ENCODE measurements at regions not wholly inside any gene's neighbourhood (a gene's known extent, or its start where the extent isn't known, plus 50 kb on each side); places are given as distances from the start of the nearest gene placed in this dataset.

- Histone ChIP-seq H3K4me3 (replicated peaks; ENCODE audit: insufficient read depth, low read length) (no peak overlapping the region), H3K27ac (replicated peaks) (no peak overlapping the region), H3K27me3 (ENCODE audit: insufficient read depth, poor library complexity, severe bottlenecking) (no peaks in the 10 kb centered on the region)
- no peak for DNase-seq (ENCODE audit: low read depth in 1 of 2, low spot score in 1 of 2)
- TF ChIP-seq, protein P1, sequence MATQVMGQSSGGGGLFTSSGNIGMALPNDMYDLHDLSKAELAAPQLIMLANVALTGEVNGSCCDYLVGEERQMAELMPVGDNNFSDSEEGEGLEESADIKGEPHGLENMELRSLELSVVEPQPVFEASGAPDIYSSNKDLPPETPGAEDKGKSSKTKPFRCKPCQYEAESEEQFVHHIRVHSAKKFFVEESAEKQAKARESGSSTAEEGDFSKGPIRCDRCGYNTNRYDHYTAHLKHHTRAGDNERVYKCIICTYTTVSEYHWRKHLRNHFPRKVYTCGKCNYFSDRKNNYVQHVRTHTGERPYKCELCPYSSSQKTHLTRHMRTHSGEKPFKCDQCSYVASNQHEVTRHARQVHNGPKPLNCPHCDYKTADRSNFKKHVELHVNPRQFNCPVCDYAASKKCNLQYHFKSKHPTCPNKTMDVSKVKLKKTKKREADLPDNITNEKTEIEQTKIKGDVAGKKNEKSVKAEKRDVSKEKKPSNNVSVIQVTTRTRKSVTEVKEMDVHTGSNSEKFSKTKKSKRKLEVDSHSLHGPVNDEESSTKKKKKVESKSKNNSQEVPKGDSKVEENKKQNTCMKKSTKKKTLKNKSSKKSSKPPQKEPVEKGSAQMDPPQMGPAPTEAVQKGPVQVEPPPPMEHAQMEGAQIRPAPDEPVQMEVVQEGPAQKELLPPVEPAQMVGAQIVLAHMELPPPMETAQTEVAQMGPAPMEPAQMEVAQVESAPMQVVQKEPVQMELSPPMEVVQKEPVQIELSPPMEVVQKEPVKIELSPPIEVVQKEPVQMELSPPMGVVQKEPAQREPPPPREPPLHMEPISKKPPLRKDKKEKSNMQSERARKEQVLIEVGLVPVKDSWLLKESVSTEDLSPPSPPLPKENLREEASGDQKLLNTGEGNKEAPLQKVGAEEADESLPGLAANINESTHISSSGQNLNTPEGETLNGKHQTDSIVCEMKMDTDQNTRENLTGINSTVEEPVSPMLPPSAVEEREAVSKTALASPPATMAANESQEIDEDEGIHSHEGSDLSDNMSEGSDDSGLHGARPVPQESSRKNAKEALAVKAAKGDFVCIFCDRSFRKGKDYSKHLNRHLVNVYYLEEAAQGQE (IDR thresholded peaks at IDR 0.05; ENCODE audit: insufficient replicate concordance, low read depth): no peak
- TF ChIP-seq, protein P2, sequence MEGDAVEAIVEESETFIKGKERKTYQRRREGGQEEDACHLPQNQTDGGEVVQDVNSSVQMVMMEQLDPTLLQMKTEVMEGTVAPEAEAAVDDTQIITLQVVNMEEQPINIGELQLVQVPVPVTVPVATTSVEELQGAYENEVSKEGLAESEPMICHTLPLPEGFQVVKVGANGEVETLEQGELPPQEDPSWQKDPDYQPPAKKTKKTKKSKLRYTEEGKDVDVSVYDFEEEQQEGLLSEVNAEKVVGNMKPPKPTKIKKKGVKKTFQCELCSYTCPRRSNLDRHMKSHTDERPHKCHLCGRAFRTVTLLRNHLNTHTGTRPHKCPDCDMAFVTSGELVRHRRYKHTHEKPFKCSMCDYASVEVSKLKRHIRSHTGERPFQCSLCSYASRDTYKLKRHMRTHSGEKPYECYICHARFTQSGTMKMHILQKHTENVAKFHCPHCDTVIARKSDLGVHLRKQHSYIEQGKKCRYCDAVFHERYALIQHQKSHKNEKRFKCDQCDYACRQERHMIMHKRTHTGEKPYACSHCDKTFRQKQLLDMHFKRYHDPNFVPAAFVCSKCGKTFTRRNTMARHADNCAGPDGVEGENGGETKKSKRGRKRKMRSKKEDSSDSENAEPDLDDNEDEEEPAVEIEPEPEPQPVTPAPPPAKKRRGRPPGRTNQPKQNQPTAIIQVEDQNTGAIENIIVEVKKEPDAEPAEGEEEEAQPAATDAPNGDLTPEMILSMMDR (IDR thresholded peaks at IDR 0.05; ENCODE audit: insufficient read depth, low read length): no peak
- TF ChIP-seq POLR2AphosphoS5 (IDR thresholded peaks at IDR 0.05; ENCODE audit: low read depth) (no peak), SPI1 (IDR thresholded peaks at IDR 0.05; ENCODE audit: borderline replicate concordance, low read depth) (no peak), GABPA (IDR thresholded peaks at IDR 0.05; ENCODE audit: low read depth) (no peak)
Measured at GRCh38 chr16:27701381-27701780, 151.4 kb downstream of the KATNIP start.

DNA sequence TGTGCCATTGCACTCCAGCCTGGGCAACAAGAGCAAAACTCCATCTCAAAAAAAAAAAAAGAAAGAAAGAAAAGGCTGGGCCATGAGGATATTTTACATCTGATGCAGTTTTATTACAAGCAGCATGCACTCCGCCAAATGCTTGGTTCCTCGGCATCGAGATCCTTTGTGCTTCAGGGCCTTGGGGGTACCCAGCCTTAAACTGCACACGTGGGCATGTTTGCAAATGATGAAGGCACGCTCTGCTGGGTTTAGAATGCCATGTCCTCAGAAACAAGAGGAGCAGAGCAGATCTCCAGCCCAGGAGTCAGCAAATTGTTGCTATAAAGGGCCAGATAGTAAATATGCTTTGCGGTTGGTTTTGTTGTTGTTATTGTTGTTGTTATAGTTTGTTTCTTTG, 153.2 kb downstream of the KATNIP start:
- TF ChIP-seq, protein P1 (IDR thresholded peaks at IDR 0.05; ENCODE audit: insufficient replicate concordance, low read depth): no peak
- TF ChIP-seq POLR2AphosphoS5 (IDR thresholded peaks at IDR 0.05; ENCODE audit: low read depth): no peak
- Histone ChIP-seq H3K4me3 (replicated peaks; ENCODE audit: insufficient read depth, low read length) (no peak overlapping the region), H3K27ac (replicated peaks) (no peak overlapping the region), H3K27me3 (ENCODE audit: insufficient read depth, poor library complexity, severe bottlenecking) (no peaks in the 10 kb centered on the region)
- DNase-seq (ENCODE audit: low read depth in 1 of 2, low spot score in 1 of 2): no peak

- H3K27ac ChIP-seq (replicated peaks): no peak overlapping the region
Measured at GRCh38 chr16:27703545-27703944, 153.6 kb downstream of the KATNIP start.

GRCh38 chr16:27704252-27704651, 154.3 kb downstream of the KATNIP start:
- TF ChIP-seq GABPA (IDR thresholded peaks at IDR 0.05; ENCODE audit: low read depth): no peak
- TF ChIP-seq, protein P1 (IDR thresholded peaks at IDR 0.05; ENCODE audit: insufficient replicate concordance, low read depth): no peak
- TF ChIP-seq, protein P2 (IDR thresholded peaks at IDR 0.05; ENCODE audit: insufficient read depth, low read length): no peak
- TF ChIP-seq POLR2AphosphoS5 (IDR thresholded peaks at IDR 0.05; ENCODE audit: low read depth): no peak
- TF ChIP-seq SPI1 (IDR thresholded peaks at IDR 0.05; ENCODE audit: borderline replicate concordance, low read depth): no peak

More at GRCh38 chr16:27703545-27703944, 153.6 kb downstream of the KATNIP start:
- no peak for TF ChIP-seq POLR2AphosphoS5 (IDR thresholded peaks at IDR 0.05; ENCODE audit: low read depth)
- TF ChIP-seq GABPA (IDR thresholded peaks at IDR 0.05; ENCODE audit: low read depth): no peak
- no peaks in the 10 kb centered on the region for H3K27me3 ChIP-seq (ENCODE audit: insufficient read depth, poor library complexity, severe bottlenecking)
- no peak overlapping the region for H3K4me3 ChIP-seq (replicated peaks; ENCODE audit: insufficient read depth, low read length)
- DNase-seq (ENCODE audit: low read depth in 1 of 2, low spot score in 1 of 2): no peak

More at GRCh38 chr16:27704252-27704651, 154.3 kb downstream of the KATNIP start:
- no peaks in the 10 kb centered on the region for H3K27me3 ChIP-seq (ENCODE audit: insufficient read depth, poor library complexity, severe bottlenecking)
- no peak overlapping the region for H3K4me3 ChIP-seq (replicated peaks; ENCODE audit: insufficient read depth, low read length)
- H3K27ac ChIP-seq (replicated peaks): no peak overlapping the region
- DNase-seq (ENCODE audit: low read depth in 1 of 2, low spot score in 1 of 2): no peak

Data from HL-60 (cell line).